CD4-positive, alpha-beta T cell treated with Interleukin-21 for 1 hour (primary cell): ENCODE measurements at regions not wholly inside any gene's neighbourhood (a gene's known extent, or its start where the extent isn't known, plus 50 kb on each side); places are given as distances from the start of the nearest gene placed in this dataset.
A peak's percentile ranks its signal among the peaks of the same experiment; 100 is the strongest.
"Not testable (repeated sequence)": the region's sequence is repeated elsewhere in the genome, so short reads cannot be mapped to it uniquely, and the experiment has no call there.

ENCODE experiments used
- DNase-seq: peaks from one replicate; pipeline ENCODE4 v3.0.0-alpha.2; 2020

- DNase-seq = no peak
Measured at GRCh38 chr20:58033026-58033536, 195.4 kb downstream of the ANKRD60 start.

- no peak for DNase-seq
Measured at GRCh38 chr20:58032599-58032998, 195.9 kb downstream of the ANKRD60 start.

- DNase-seq = not testable (repeated sequence)
Measured at GRCh38 chr20:58031350-58031749, 197.1 kb downstream of the ANKRD60 start.

DNA sequence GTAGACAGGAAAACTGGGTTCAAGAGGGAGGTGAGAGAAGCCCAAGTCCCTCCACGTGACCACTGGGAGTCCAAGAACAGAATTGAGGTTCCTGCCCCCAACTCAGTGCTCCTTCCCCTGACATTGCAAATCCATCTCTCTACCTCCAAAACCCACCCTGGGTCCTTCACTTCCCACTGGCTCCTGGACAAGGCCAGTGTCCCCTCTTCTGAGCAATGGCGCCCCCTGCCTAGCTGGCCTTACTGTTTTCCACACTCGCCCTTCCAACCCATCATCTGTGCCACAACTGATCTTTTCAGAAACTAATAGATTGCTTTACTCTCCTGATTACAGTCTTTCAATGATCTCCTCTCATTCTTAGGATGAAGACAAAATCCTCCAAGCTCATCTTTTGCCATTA is 200.3 kb downstream of the ANKRD60 start:
- no peak for DNase-seq

DNA sequence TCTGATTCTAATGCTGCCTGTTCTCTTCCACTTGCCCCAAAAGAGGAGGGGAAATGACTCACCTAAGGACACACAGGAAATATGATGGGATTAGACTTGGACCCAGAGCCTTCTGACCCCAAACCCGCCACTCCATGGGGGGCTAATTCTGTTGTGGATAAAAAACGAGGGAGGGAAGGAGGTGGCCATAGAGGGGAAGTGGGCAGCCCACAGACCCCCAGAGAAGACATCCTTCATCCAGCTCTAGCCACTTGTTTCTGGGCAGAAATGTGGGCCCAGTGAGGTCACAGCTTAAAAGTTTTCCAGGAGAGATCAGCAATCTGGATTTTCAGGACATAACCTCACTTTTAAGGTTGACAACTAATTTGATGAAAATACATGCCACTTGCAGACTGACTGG is 202.1 kb downstream of the ANKRD60 start:
- no peak for DNase-seq

DNA sequence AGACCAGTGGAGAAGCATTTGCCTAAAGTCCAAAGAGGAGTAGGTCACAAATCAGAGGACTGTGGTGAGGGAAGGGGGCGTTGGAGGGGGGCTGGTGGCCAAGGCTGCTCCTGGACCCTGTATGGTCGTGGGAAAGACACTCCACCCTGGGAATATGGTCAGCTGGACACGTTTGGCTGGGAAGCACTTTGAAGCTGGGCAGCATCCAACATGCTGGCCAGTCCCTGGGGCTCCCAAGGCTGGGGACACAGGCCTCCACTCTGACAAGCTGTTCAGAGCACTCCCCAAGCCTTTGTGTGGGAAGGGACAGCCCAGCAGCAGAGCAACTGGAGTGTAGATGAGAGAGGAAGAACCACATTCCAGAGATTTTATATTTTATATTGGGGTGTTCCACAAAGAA is 203.2 kb downstream of the ANKRD60 start:
- DNase-seq = no peak

DNA sequence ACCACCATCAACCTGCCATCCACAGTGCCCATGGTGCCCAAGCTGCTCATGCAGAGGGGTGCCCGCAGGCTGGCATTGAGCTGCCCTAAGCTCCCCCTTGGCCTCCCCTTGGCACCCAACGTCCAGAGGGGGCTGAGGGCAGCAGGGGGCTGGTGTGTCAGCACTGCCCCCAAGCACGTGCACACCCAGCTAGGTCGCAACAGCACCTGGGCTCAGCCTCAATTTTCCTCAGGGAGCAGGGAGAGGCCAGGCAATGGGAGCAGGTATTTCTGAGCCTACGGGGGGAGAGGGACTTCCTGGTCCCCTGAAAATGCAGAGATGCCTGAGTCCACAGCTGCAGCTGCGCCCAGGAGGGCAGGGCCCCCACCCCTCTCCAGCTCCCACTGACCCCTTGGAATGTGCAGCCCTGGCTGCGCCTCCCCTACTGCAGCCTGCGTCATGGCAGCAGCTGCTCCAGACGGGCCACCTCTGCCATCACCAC is 204.2 kb downstream of the ANKRD60 start:
- DNase-seq = no peak

- no peak for DNase-seq
Measured at GRCh38 chr20:58023781-58024180, 204.7 kb downstream of the ANKRD60 start.

DNA sequence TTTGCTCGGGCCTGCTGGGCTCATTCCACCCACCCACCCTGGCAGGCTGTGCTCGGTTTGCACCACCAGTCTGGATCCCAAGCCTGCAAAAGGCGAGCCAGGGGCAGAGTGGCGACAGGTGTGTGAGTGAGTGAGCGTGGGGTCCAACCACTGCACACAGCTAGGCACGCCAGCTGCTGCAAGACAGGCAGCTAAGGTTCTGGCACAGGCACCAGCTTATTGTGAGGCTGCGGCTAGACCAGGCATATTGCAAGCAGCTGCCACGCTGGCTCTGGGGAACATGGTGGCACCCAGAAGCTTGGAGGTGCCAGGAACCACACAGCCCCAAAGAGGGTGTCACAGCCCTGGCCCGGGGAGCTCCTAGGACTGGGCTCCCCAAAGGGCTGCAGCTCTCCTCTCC is 205.1 kb downstream of the ANKRD60 start:
- DNase-seq = no peak

DNA sequence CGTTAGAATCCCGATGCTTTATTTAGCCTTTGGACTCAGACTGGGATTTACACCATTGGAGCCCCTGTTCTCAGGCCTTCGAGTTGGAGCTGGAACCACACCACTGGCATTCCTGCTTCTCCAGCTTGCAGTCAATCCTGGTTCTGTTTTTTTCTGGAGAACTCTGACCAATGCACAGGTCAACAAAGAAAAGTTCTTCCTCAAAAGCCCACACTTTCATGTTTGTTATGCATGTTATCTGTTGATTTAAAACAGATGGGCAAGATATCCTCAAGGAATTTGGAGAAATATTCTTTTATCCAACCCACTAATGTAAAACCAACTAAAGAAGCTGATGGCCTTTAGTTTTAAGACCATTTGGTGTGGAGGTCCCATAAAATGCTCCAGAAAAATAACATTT is 205.7 kb downstream of the ANKRD60 start:
- no peak for DNase-seq

DNA sequence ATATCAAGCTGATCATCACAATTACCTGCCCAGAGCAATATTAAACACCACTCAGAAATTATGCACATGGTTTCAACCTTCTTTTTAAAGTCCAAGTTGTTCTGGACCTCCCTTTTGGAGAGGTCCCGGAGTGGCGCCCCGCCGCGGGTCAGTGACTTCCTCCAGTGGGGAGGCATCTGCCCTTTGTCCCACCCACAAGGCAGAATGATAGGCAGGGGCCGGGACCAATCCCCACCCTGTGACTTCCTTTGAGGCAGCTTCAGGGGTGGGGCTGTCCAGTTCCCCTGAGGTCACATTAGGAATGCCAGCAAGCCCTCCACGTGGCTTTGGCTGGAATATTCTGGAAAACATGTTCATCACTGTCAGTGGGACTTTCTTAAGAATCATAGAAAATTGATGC is 207.0 kb downstream of the ANKRD60 start:
- DNase-seq = no peak

DNA sequence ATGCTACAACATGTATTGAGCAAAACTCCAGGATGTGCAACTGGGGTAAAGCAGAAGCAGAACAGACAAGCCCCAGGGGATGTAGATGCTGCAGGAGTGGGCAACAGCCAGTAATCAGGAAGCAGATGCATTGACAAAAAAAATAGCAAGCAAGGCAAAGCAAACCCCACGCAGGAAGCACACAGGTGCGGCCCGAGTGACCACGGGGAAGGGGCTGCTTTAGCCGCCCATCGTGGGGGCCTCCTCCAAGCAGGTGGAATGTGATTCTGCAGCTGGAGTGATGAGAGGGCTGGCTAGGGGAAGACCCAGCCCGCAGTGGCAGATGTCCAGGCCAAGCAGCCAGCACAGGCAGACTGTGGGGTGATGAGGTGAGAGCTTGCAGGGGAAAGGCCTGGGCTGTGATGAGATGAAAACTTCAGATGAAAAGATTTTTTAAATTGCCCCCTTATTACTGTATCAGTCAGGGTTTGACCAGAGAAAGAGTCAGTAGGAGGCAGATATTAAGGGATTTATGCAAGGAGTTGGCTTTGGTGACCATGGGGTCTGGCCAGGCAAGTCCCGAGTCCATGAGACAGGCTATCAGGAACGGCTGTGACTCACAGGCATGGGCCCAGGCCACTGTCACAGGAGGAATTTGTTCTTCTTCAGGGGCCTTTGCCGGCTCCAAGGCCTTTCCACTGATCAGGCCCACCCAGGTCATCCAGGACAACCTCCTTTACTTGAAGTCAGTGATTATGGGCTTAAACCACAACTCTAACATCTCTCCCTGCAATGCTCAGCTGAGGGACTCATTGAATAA is 207.6 kb downstream of the ANKRD60 start:
- DNase-seq = no peak

DNA sequence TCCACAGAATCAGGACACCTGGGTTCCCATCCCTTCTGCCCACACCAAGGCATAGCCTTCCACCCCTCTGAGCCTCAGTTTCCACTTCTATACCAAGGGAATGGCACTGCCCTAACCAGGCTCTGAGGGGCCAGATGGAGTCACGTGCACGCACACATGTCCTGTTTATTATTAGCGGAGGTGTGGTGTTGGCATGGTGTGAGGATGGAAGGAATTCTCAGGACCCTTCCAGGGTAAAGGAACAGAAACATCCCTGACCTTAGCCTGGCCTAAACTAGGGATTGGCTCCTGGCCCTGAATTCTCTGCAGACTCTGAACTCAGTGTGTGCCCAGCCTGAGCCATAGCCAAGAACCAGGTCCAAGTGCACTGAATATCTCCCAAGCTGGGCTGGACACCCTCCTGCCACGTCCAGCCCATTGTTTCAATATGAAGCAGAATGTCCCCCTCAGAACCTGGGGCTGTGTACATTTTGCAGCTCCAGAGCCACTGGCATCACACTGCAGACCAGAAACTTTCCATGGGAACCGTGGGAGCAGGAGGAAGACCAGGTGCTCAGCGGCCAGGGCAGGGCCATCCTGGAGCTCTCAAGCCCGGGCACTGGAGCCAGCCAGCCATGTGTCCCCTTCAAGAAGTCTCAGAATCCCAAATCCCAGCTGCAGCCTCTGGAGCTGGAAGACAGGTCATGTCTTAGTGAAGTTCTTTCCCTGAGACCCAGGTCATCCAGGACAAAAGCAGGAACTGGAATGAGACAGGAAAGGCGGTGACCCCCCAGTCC is 208.4 kb downstream of the ANKRD60 start:
- no peak for DNase-seq

DNA sequence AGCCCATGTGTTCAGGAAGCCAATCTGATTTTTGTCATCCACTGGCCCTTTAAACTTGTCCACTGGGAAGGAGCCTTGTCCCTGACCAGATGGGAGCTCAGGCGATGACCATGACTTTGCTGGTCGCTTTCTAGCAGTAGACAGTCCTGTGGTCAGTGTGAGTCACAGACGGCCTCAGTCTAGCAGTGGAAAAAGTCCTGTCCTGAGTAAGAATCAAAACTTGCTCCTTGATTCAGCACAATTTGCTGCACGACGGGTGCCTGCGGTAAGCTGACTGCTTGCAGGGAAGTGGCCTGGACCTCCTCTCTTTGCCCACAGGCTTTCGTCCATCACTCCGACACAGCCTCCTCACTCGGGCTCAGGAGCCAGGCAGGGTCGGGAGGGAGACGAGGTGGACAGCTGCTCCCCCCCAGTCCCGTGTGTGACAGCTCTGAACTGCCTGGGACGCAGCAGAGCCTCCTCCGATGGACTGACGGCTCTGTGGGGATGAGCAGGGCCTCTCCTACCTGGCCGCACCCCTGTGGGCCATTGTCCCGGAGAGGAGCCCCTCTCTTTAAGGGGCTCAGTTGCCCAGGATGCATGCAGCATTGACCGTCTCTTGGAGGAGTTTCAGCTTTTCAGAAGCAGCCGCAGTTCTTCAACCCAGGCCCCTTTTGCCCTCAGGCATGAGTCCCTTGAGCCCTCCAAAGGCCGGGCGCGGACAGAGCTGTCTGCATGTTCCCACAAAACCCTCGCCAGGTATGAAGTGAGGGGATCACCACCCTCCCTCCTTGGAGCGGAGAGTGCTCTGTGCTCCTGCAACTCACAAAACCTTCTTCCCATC is 209.2 kb downstream of the ANKRD60 start:
- no peak for DNase-seq

- DNase-seq = no peak
Measured at GRCh38 chr20:58018590-58018989, 209.9 kb downstream of the ANKRD60 start.

DNA sequence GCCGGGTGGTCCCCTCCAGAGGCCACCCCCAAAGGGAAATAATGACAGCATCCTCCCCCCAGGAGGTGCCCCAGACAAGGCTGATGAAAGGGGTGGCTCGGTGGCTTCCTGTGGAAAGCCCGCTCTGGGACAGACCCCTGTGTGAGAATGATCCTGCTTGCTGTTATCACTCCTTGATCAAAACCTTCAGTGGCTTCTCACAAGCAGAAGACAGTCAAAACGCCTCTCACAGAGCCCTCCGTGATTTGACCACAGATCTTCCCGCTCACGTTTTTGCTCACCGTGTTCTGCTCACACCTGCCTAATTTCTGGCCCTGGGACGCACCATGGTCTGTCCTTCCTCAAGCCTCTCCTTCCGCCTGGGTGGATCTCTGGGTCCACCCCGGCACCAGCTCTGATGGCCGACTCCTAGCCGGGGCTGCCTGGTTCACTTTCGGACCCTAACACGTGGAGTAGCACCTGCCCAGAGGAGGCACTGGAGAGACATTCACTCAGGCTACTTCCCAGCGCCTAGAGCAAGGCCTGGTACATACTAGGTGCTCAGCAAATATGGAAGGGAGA is 210.4 kb downstream of the ANKRD60 start:
- DNase-seq = no peak

- no peak for DNase-seq
Measured at GRCh38 chr20:58017231-58017969, 211.1 kb downstream of the ANKRD60 start.

DNA sequence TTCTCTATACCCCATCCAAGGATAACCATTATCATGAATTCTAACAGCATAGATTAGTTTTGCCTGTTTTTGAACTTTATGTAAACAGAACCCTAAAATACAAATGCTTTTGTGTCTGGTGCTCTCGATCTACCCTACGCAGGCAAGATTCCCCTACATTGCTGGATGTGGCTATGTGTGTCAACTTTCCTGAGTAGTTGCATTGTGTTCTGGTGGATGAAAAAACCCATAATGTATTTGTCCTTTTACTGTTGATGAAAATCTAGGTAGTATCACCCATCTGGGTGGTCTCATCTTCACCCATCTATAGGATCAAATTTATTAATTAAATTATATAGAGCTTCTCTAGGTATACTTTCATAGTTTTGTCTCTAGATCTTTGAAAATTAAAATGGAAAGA is 211.7 kb downstream of the ANKRD60 start:
- DNase-seq = no peak

DNA sequence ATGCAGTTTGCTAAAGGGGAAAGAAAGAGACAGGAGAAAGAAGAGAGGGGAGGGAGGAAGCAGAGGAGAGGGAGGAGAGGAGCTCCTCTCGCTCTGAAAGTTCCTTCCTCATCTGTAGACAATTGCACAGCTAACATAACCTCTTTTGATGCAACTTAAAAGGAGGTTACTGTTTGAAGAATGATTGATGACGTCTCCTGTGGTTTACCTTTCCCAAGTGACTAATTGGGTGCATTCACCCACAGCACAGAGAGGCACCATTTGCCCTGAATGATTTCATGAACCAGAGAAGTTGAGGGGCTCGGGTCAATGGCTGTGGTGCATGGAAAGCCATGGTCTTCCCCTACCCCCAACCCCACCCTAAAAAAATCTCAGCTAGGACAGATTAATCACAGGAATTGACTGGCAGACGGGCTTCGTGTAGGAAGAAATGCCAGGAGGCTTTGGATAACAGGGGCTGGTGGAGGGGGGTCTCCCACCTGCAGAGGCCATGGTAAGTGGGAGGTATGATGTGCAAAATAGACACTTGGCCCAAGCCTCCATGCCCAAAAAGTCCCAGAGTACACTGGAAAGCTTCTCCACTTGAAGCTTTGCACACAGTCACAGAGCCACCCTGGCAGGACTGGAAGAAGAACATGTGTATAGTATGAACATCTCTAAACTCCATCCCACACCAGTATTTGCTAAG is 213.7 kb downstream of the ANKRD60 start:
- peak; percentile 36 for DNase-seq

DNA sequence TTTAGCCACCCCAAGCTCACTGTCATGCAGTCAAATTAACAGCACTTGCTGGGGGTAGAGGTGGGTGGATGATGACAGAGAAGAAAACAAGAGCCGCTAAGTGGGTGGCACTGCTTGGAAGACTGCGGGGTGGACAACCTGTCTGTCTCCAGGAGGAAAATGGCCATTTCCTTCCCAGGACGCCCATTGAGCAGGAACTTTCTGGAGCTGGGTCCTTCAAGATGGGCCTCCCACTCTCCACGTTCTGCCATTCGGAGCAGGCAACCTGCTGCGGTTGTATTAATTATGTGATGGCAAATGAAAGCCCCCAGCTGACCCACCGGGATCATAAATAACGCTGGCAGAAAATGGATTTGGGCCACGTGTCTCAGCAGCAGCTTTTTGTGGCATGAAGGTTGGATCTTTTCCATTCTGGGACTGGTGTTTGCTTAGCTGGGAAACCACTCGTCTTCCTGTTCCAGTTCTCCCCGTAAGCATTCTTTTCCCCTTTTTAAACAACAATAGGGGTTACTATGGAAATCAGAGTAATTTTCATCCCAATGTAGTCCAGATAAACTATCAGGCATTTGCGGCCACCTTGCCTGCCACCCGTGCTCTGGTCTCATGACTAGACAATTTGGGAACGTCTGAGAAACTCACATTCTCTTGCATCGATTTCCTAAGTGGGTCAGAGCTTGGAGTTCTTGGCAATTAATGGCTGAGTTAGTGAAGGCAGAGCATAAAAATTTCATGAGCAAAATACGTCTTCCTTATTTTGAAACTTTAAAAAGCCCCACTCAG is 215.5 kb downstream of the ANKRD60 start:
- DNase-seq = no peak
